ENCODE measurements at regions not wholly inside any gene's neighbourhood (a gene's known extent, or its start where the extent isn't known, plus 50 kb on each side); places are given as distances from the start of the nearest gene placed in this dataset.

GRCh38 chr2:36071698-36072097, 283.9 kb upstream of the CRIM1 start (continued):
- no peak for TF ChIP-seq REST (IDR thresholded peaks at IDR 0.05; ENCODE audit: low read depth, low read length)

- no peaks in the 10 kb centered on the region for H4K20me1 ChIP-seq (ENCODE audit: insufficient read depth)
Observed at GRCh38 chr2:36069074-36069473, 286.5 kb upstream of the CRIM1 start.

More at GRCh38 chr2:36069074-36069473, 286.5 kb upstream of the CRIM1 start:
- no peaks in the 10 kb centered on the region for H3K79me2 ChIP-seq (ENCODE audit: insufficient read depth)
- POLR2A ChIA-PET: no interaction called here
- TF ChIP-seq POLR2AphosphoS5 (IDR thresholded peaks at IDR 0.05; ENCODE audit: low read depth, low read length): no peak
- TF ChIP-seq TEAD4 (IDR thresholded peaks at IDR 0.05; ENCODE audit: borderline replicate concordance, insufficient read depth): no peak
- no peak for TF ChIP-seq RFX5 (IDR thresholded peaks at IDR 0.05; ENCODE audit: low read length)
- no peak for TF ChIP-seq GABPA (IDR thresholded peaks at IDR 0.05; ENCODE audit: low read depth)
- no peak for TF ChIP-seq GATA2 (CRISPR knock-in tag; IDR thresholded peaks at IDR 0.05)
- TF ChIP-seq, protein P1, sequence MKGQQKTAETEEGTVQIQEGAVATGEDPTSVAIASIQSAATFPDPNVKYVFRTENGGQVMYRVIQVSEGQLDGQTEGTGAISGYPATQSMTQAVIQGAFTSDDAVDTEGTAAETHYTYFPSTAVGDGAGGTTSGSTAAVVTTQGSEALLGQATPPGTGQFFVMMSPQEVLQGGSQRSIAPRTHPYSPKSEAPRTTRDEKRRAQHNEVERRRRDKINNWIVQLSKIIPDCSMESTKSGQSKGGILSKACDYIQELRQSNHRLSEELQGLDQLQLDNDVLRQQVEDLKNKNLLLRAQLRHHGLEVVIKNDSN (IDR thresholded peaks at IDR 0.05; ENCODE audit: borderline replicate concordance, low read depth): no peak
- no peak for TF ChIP-seq IRF3 (IDR thresholded peaks at IDR 0.05; ENCODE audit: low read depth, low read length)
- TF ChIP-seq, protein P2, sequence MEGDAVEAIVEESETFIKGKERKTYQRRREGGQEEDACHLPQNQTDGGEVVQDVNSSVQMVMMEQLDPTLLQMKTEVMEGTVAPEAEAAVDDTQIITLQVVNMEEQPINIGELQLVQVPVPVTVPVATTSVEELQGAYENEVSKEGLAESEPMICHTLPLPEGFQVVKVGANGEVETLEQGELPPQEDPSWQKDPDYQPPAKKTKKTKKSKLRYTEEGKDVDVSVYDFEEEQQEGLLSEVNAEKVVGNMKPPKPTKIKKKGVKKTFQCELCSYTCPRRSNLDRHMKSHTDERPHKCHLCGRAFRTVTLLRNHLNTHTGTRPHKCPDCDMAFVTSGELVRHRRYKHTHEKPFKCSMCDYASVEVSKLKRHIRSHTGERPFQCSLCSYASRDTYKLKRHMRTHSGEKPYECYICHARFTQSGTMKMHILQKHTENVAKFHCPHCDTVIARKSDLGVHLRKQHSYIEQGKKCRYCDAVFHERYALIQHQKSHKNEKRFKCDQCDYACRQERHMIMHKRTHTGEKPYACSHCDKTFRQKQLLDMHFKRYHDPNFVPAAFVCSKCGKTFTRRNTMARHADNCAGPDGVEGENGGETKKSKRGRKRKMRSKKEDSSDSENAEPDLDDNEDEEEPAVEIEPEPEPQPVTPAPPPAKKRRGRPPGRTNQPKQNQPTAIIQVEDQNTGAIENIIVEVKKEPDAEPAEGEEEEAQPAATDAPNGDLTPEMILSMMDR (IDR thresholded peaks at IDR 0.05): no peak
- no peak for TF ChIP-seq YY1 (IDR thresholded peaks at IDR 0.05; ENCODE audit: low read depth)
- no peak overlapping the region for H3K27ac ChIP-seq (ENCODE audit: low read depth in 2 of 2, low read length in 1 of 2)
- DNase-seq: no peak
- H3K27me3 ChIP-seq (ENCODE audit: insufficient read depth): no peaks in the 10 kb centered on the region
- H3K9ac ChIP-seq: no peak overlapping the region
- H3K4me1 ChIP-seq (ENCODE audit: control insufficient read depth in 1 of 2, insufficient read depth in 2 of 2, low read depth in 1 of 2, low read length in 1 of 2): no peaks in the 10 kb centered on the region
- no peaks in the 10 kb centered on the region for H3K9me2 ChIP-seq
- no peak overlapping the region for H3K4me2 ChIP-seq
- H2AFZ ChIP-seq (ENCODE audit: low read depth): no peak overlapping the region
- no peaks in the 10 kb centered on the region for H3K9me3 ChIP-seq
- H3K4me3 ChIP-seq (ENCODE audit: low read depth in 2 of 2, low read length in 1 of 2): no peak overlapping the region
- WGBS (ENCODE audit: low lambda C conversion rate): 6% methylated on average over 3 of the region's 3 CpGs
- no peaks in the 10 kb centered on the region for H3F3A ChIP-seq (replicated peaks; ENCODE audit: insufficient read depth)
- H3K36me3 ChIP-seq (replicated peaks in 1 of 2; ENCODE audit: control insufficient read depth in 1 of 2, insufficient read depth in 2 of 2, low read length in 1 of 2): no peaks in the 10 kb centered on the region
- CTCF ChIA-PET: no interaction called here

All from SK-N-SH (cell line).